ENCODE measurements at regions not wholly inside any gene's neighbourhood (a gene's known extent, or its start where the extent isn't known, plus 50 kb on each side); places are given as distances from the start of the nearest gene placed in this dataset.

GRCh38 chr17:77817953-77818352 lies 140.6 kb upstream of the TNRC6C start:
- TF ChIP-seq CTCF (IDR thresholded peaks at IDR 0.05) (no peak), POLR2A (IDR thresholded peaks at IDR 0.05) (no peak)
